ENCODE measurements at regions not wholly inside any gene's neighbourhood (a gene's known extent, or its start where the extent isn't known, plus 50 kb on each side); places are given as distances from the start of the nearest gene placed in this dataset.

DNA sequence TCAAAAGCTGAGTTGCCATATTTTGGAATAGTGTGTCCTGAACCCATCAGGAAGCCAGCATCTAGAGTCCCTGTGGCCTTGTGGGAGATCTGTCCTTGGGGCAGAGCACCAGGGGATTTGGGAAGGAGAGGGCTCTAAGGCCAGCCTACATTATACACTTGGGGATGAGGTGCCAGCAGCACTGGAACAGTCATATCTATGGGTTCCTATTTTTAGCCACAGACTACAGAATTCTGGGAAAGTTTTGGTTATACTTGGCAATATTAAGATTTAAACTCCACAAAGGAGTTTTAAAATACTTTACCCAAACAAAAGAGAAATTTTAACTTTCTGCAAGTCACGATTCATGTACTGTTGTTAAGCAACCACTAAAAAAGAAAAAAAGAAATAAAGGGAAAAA is 405.7 kb upstream of the MMADHC start:
- TF ChIP-seq, protein P1, sequence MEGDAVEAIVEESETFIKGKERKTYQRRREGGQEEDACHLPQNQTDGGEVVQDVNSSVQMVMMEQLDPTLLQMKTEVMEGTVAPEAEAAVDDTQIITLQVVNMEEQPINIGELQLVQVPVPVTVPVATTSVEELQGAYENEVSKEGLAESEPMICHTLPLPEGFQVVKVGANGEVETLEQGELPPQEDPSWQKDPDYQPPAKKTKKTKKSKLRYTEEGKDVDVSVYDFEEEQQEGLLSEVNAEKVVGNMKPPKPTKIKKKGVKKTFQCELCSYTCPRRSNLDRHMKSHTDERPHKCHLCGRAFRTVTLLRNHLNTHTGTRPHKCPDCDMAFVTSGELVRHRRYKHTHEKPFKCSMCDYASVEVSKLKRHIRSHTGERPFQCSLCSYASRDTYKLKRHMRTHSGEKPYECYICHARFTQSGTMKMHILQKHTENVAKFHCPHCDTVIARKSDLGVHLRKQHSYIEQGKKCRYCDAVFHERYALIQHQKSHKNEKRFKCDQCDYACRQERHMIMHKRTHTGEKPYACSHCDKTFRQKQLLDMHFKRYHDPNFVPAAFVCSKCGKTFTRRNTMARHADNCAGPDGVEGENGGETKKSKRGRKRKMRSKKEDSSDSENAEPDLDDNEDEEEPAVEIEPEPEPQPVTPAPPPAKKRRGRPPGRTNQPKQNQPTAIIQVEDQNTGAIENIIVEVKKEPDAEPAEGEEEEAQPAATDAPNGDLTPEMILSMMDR (IDR thresholded peaks at IDR 0.05), result no peak
- no peak for TF ChIP-seq POLR2A (IDR thresholded peaks at IDR 0.05)
